CD14-positive monocyte (primary cell): ENCODE measurements at regions not wholly inside any gene's neighbourhood (a gene's known extent, or its start where the extent isn't known, plus 50 kb on each side); places are given as distances from the start of the nearest gene placed in this dataset.

Source experiments
- DNase-seq, 3 donors: peaks; one replicate each; pipeline ENCODE4 v3.0.0-alpha.2; 2011 to 2022
- H2AFZ ChIP-seq: 2 replicates; pipeline ENCODE4 v1.6.0; 2012; ENCODE audit warnings: mild to moderate bottlenecking, low read depth, low read length, inconsistent platforms; ENCODE audit not compliant: insufficient read depth, poor library complexity, severe bottlenecking
- H3K27ac ChIP-seq, 2 donors: 1 replicate in 1 of 2; 2 replicates in 1 of 2; pipeline ENCODE4 v1.5.1; 2012 to 2013; ENCODE audit warnings: low read length in 2 of 2, control low read depth in 1 of 2, inconsistent platforms in 1 of 2, low read depth in 1 of 2, mild to moderate bottlenecking in 1 of 2
- H3K27me3 ChIP-seq, 2 donors: one replicate each; pipeline versions ENCODE4 v1.6.0 to v1.6.1; 2011 to 2013; ENCODE audit warnings: low read length in 2 of 2; ENCODE audit not compliant: control insufficient read depth in 2 of 2, insufficient read depth in 2 of 2
- H3K36me3 ChIP-seq, 2 donors: replicated peaks in 1 of 2; 1 replicate in 1 of 2; 2 replicates in 1 of 2; pipeline versions ENCODE4 v1.5.1 to v1.6.1; 2012 to 2013; ENCODE audit warnings: low read length in 2 of 2, control low read depth in 1 of 2, inconsistent platforms in 1 of 2, mild to moderate bottlenecking in 1 of 2; ENCODE audit not compliant: insufficient read depth in 2 of 2, control insufficient read depth in 1 of 2
- H3K4me1 ChIP-seq, 2 donors: 1 replicate in 1 of 2; 2 replicates in 1 of 2; pipeline versions ENCODE4 v1.5.1 to v1.6.1; 2012 to 2013; ENCODE audit warnings: low read length in 2 of 2, control low read depth in 1 of 2, inconsistent platforms in 1 of 2, mild to moderate bottlenecking in 1 of 2, moderate library complexity in 1 of 2; ENCODE audit not compliant: insufficient read depth in 2 of 2, control insufficient read depth in 1 of 2
- H3K4me2 ChIP-seq: replicated peaks from 2 replicates; pipeline ENCODE3; 2012; ENCODE audit warnings: low read length, moderate library complexity, mild to moderate bottlenecking; ENCODE audit not compliant: poor library complexity, severe bottlenecking; ENCODE audit errors: extremely low read depth
- H3K4me3 ChIP-seq, 3 experiments: fragments of 200-600 bp in 1 of 3; sonication (generic) in 1 of 3; replicated peaks in 1 of 3; 1 replicate in 2 of 3; 2 replicates in 1 of 3; pipeline ENCODE4 v1.5.1; 2011 to 2013; ENCODE audit warnings: low read length in 3 of 3, mild to moderate bottlenecking in 3 of 3, control low read depth in 2 of 3, low read depth in 2 of 3, inconsistent platforms in 1 of 3, moderate library complexity in 1 of 3
- H3K79me2 ChIP-seq: 2 replicates; pipeline ENCODE4 v1.6.0; 2012; ENCODE audit warnings: mild to moderate bottlenecking, control low read depth, inconsistent platforms, low read length, moderate library complexity; ENCODE audit not compliant: insufficient read depth
- H3K9ac ChIP-seq: 2 replicates; pipeline ENCODE4 v1.6.0; 2017; ENCODE audit warnings: low read length, mild to moderate bottlenecking; ENCODE audit not compliant: insufficient read depth, poor library complexity, severe bottlenecking
- H3K9me3 ChIP-seq, 2 donors: replicated peaks in 1 of 2; 1 replicate in 1 of 2; 2 replicates in 1 of 2; pipeline versions ENCODE4 v1.5.1 to v1.6.1; 2012 to 2013; ENCODE audit warnings: low read length in 2 of 2, control low read depth in 1 of 2; ENCODE audit not compliant: control insufficient read depth in 1 of 2, insufficient read depth in 1 of 2
- H4K20me1 ChIP-seq: 2 replicates; pipeline ENCODE4 v1.6.0; 2012; ENCODE audit warnings: mild to moderate bottlenecking, low read length, control low read depth, moderate library complexity; ENCODE audit not compliant: insufficient read depth
- H3K27ac Mint-ChIP-seq, 7 donors: one replicate each; pipeline ENCODE4 v1.8.0; 2020; ENCODE audit warnings: mild to moderate bottlenecking in 7 of 7, mixed read lengths in 7 of 7, moderate library complexity in 6 of 7, inconsistent platforms in 2 of 7
- H3K27me3 Mint-ChIP-seq, 3 donors: one replicate each; pipeline ENCODE4 v1.8.0; 2021 to 2022; ENCODE audit warnings: low read depth in 3 of 3, mild to moderate bottlenecking in 3 of 3, mixed read lengths in 3 of 3, moderate library complexity in 3 of 3, inconsistent platforms in 1 of 3
- H3K36me3 Mint-ChIP-seq, 2 donors: one replicate each; pipeline ENCODE4 v1.8.0; 2020; ENCODE audit warnings: mixed read lengths in 2 of 2, inconsistent platforms in 1 of 2, mild to moderate bottlenecking in 1 of 2
- H3K4me1 Mint-ChIP-seq: one replicate; pipeline ENCODE4 v1.8.0; 2020; ENCODE audit warnings: mild to moderate bottlenecking, mixed read lengths
- H3K4me3 Mint-ChIP-seq, 2 donors: one replicate each; pipeline ENCODE4 v1.8.0; 2020; ENCODE audit warnings: mild to moderate bottlenecking in 2 of 2, mixed read lengths in 2 of 2, moderate library complexity in 1 of 2
- H3K9me3 Mint-ChIP-seq, 7 donors: one replicate each; pipeline ENCODE4 v1.8.0; 2020 to 2022; ENCODE audit warnings: mixed read lengths in 7 of 7, mild to moderate bottlenecking in 6 of 7, moderate library complexity in 6 of 7, inconsistent platforms in 2 of 7
- WGBS: methylation state at CpG from one replicate; pipeline ENCODE4 v1.1.5; 2013; ENCODE audit warnings: missing lambda C conversion rate; ENCODE audit not compliant: insufficient coverage; 5-methylcytosine and 5-hydroxymethylcytosine counted together
- intact Hi-C, 2 donors: fragments of 100-400 bp; cut with micrococcal nuclease; formaldehyde crosslinking; loops; one replicate each; pipeline versions ENCODE4 v1.15.0 to v1.15.1; 2023
- TF ChIP-seq, protein P1 (sequence below): fragments of 200-600 bp; IDR thresholded peaks from one replicate; pipeline ENCODE4 v1.8.0; 2022; ENCODE audit warnings: antibody characterized with exemption, mild to moderate bottlenecking

DNA sequence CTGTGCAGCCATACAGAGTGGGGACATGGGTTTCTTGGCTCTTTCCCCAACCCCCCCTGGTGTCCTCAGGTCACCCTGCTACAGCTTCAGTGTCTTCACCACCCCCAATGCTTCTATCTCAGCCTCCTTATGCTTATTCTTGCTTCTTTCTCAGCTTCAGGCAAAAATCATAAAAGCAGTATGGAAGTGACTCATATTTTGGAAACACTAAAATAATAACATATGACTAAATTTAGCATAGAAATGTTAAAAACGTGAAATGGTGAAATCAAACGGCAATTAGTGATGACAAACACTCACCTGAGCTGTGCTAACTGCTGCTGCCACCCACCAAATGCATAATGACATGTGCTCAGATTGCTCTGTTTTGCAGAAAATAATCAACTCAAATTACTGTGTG lies 475.2 kb upstream of the EPHA3 start:
- Histone ChIP-seq H3K79me2 (no peaks in the 10 kb centered on the region), H3K9me3 (peaks cover 0 to 6% of the 10 kb centered on the region in 2 donors), H3K9ac (no peak overlapping the region), H3K27ac (no peak overlapping the region), H3K4me3 (no peak overlapping the region), H3K27me3 (no peaks in the 10 kb centered on the region), H3K4me2 (no peak overlapping the region), H4K20me1 (no peaks in the 10 kb centered on the region), H3K36me3 (no peaks in the 10 kb centered on the region), H2AFZ (no peak overlapping the region), H3K4me1 (no peaks in the 10 kb centered on the region)
- Mint-ChIP-seq H3K27ac (no peak overlapping the region), H3K36me3 (no peaks in the 10 kb centered on the region), H3K4me1 (no peaks in the 10 kb centered on the region), H3K27me3 (no peaks in the 10 kb centered on the region), H3K9me3 (peaks cover 0 to 10% (median 5%) of the 10 kb centered on the region in 7 donors), H3K4me3 (no peak overlapping the region)
- TF ChIP-seq, protein P1, sequence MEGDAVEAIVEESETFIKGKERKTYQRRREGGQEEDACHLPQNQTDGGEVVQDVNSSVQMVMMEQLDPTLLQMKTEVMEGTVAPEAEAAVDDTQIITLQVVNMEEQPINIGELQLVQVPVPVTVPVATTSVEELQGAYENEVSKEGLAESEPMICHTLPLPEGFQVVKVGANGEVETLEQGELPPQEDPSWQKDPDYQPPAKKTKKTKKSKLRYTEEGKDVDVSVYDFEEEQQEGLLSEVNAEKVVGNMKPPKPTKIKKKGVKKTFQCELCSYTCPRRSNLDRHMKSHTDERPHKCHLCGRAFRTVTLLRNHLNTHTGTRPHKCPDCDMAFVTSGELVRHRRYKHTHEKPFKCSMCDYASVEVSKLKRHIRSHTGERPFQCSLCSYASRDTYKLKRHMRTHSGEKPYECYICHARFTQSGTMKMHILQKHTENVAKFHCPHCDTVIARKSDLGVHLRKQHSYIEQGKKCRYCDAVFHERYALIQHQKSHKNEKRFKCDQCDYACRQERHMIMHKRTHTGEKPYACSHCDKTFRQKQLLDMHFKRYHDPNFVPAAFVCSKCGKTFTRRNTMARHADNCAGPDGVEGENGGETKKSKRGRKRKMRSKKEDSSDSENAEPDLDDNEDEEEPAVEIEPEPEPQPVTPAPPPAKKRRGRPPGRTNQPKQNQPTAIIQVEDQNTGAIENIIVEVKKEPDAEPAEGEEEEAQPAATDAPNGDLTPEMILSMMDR = no peak
- no peak for DNase-seq
- intact Hi-C loops = no loop called here
- no CpG with 5 or more reads among the region's 2 CpGs for whole genome bisulfite sequencing

- no peaks in the 10 kb centered on the region for H3K79me2 ChIP-seq
- H4K20me1 ChIP-seq = no peaks in the 10 kb centered on the region
- no peaks in the 10 kb centered on the region for H3K27me3 Mint-ChIP-seq
- no CpG with 5 or more reads among the region's 1 CpG for WGBS
- no peaks in the 10 kb centered on the region for H3K4me1 Mint-ChIP-seq
- no peak overlapping the region for H3K4me3 Mint-ChIP-seq
- H3K36me3 Mint-ChIP-seq = no peaks in the 10 kb centered on the region
- H3K27ac Mint-ChIP-seq = no peak overlapping the region
- no peaks in the 10 kb centered on the region for H3K9me3 ChIP-seq
- intact Hi-C loops = no loop called here
- H3K4me2 ChIP-seq = no peak overlapping the region
- no peaks in the 10 kb centered on the region for H3K27me3 ChIP-seq
- TF ChIP-seq, protein P1 = no peak
- no peak overlapping the region for H3K27ac ChIP-seq
- no peak for DNase-seq
- H3K36me3 ChIP-seq = no peaks in the 10 kb centered on the region
- no peak overlapping the region for H2AFZ ChIP-seq
- no peak overlapping the region for H3K9ac ChIP-seq
- no peaks in the 10 kb centered on the region for H3K4me1 ChIP-seq
- H3K9me3 Mint-ChIP-seq = peaks cover 0 to 8% (median 0%) of the 10 kb centered on the region in 7 donors
- no peak overlapping the region for H3K4me3 ChIP-seq
Observed at GRCh38 chr3:88640581-88640980, 466.8 kb upstream of the EPHA3 start.
